ENCODE measurements at regions not wholly inside any gene's neighbourhood (a gene's known extent, or its start where the extent isn't known, plus 50 kb on each side); places are given as distances from the start of the nearest gene placed in this dataset.

DNA sequence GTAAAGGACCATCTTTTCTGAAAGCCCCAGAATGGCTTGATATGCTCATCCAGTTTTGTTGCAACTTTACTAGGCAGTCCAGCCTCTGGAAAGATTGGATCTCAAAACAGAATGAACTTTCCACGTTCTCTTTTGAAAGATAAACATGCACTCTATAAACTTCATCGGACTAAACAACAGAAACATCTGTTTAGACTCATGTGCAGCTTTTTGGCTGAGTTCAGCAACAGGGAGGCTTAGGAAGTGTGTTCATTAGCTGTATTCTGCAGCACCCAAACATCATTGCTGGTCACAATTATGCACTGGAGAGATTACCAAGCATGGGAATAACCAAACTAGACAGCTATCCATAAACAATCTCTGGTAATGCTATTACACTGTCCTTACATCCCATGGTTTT, 180.5 kb downstream of the TENT5A start:
- H3K4me3 ChIP-seq = no peak overlapping the region
- no peaks in the 10 kb centered on the region for H3K9me3 ChIP-seq
- no peaks in the 10 kb centered on the region for H3K36me3 ChIP-seq (ENCODE audit: insufficient read depth in 1 of 2, low read depth in 1 of 2)
- WGBS, 3 donors = 18 to 53% (median 30%) methylated on average over 2 of the region's 2 CpGs
- DNase-seq (no peak), ATAC-seq (no peak)
- H3K4me1 ChIP-seq = no peaks in the 10 kb centered on the region
- TF ChIP-seq, protein P1, sequence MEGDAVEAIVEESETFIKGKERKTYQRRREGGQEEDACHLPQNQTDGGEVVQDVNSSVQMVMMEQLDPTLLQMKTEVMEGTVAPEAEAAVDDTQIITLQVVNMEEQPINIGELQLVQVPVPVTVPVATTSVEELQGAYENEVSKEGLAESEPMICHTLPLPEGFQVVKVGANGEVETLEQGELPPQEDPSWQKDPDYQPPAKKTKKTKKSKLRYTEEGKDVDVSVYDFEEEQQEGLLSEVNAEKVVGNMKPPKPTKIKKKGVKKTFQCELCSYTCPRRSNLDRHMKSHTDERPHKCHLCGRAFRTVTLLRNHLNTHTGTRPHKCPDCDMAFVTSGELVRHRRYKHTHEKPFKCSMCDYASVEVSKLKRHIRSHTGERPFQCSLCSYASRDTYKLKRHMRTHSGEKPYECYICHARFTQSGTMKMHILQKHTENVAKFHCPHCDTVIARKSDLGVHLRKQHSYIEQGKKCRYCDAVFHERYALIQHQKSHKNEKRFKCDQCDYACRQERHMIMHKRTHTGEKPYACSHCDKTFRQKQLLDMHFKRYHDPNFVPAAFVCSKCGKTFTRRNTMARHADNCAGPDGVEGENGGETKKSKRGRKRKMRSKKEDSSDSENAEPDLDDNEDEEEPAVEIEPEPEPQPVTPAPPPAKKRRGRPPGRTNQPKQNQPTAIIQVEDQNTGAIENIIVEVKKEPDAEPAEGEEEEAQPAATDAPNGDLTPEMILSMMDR (IDR thresholded peaks at IDR 0.05) = no peak
- intact Hi-C loops (cut with DNase I) = no loop called here
- H3K27ac ChIP-seq = no peak overlapping the region
- H3K27me3 ChIP-seq (ENCODE audit: insufficient read depth in 3 of 3, low read length in 2 of 3) = no peaks in the 10 kb centered on the region

DNA sequence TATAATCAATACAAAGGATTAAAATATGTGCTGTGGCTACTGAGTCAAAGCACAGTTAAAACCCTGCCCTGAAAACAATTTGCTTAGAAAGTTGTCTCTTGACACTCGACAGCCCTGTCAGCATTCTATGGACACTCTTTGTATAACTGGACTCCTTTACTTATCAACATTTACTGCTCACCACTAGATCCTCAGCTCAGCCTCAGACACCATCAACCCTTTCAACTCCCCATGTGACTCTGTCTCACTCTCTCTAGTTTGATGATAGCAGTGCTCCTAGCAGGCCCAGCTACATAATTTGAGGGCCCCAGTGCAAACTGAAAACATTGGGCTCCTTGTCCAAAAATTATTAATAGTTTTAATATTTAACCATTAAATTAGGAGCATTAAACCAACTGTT, 181.8 kb downstream of the TENT5A start:
- no peaks in the 10 kb centered on the region for H3K36me3 ChIP-seq (ENCODE audit: insufficient read depth in 1 of 2, low read depth in 1 of 2)
- WGBS, 3 donors = 90% methylated on average over 1 of the region's 1 CpG
- TF ChIP-seq, protein P1 (IDR thresholded peaks at IDR 0.05) = no peak
- intact Hi-C loops (cut with DNase I) = no loop called here
- no peak overlapping the region for H3K4me3 ChIP-seq
- no peak for ATAC-seq
- no peaks in the 10 kb centered on the region for H3K9me3 ChIP-seq
- no peak for DNase-seq
- H3K27me3 ChIP-seq (ENCODE audit: insufficient read depth in 3 of 3, low read length in 2 of 3) = no peaks in the 10 kb centered on the region
- H3K4me1 ChIP-seq = no peaks in the 10 kb centered on the region
- no peak overlapping the region for H3K27ac ChIP-seq

DNA sequence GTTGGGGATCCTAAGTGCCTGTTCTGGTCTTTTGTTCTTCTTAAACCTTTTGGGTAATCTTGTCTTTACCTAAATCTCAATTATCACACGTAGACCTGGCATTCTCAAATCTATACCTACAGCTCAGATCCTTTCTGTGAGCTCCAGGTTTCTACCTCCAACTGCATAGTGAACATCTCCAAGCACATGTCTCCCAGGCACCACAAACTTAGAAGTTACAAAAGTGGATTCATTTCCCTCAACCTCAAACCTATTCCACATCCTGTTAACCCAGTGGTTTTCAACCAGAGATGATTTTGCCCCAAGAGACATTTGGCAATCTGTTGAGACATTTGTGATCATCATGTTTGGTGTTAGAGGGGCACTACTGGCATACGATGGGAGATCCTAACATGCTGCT, 183.5 kb downstream of the TENT5A start:
- Histone ChIP-seq H3K4me1 (no peaks in the 10 kb centered on the region), H3K36me3 (ENCODE audit: insufficient read depth in 1 of 2, low read depth in 1 of 2) (no peaks in the 10 kb centered on the region), H3K27ac (no peak overlapping the region), H3K9me3 (no peaks in the 10 kb centered on the region), H3K4me3 (no peak overlapping the region), H3K27me3 (ENCODE audit: insufficient read depth in 3 of 3, low read length in 2 of 3) (no peaks in the 10 kb centered on the region)
- WGBS, 3 donors = 72 to 84% (median 72%) methylated on average over 2 of the region's 2 CpGs
- intact Hi-C loops (cut with DNase I) = no loop called here
- DNase-seq (no peak), ATAC-seq (no peak)
- TF ChIP-seq, protein P1 (IDR thresholded peaks at IDR 0.05) = no peak

DNA sequence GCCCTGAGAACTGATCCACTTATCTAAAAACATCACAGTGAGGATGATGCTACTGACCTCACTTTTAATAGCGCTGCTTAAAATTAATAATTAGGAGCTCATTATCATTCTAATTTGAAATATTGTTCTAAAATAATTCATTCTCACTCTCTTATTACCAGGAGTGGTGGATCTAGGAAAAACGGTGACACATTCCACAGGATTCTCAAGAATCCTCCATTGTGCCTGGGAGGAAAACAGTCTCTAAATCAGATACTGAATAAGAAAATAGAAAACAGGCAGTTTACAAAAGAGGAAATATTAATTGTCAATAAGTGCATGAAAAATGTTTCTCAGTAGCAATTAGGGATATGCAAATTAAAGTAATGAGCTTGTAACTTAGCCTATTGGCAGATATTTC, 187.4 kb downstream of the TENT5A start:
- no peaks in the 10 kb centered on the region for H3K9me3 ChIP-seq
- WGBS, 3 donors = 62 to 81% (median 77%) methylated on average over 2 of the region's 2 CpGs
- no peak overlapping the region for H3K27ac ChIP-seq
- H3K36me3 ChIP-seq (ENCODE audit: insufficient read depth in 1 of 2, low read depth in 1 of 2) = no peaks in the 10 kb centered on the region
- ATAC-seq (no peak), DNase-seq (no peak)
- no peaks in the 10 kb centered on the region for H3K27me3 ChIP-seq (ENCODE audit: insufficient read depth in 3 of 3, low read length in 2 of 3)
- H3K4me1 ChIP-seq = no peaks in the 10 kb centered on the region
- TF ChIP-seq, protein P1 (IDR thresholded peaks at IDR 0.05) = no peak
- H3K4me3 ChIP-seq = no peak overlapping the region
- intact Hi-C loops (cut with DNase I) = no loop called here

DNA sequence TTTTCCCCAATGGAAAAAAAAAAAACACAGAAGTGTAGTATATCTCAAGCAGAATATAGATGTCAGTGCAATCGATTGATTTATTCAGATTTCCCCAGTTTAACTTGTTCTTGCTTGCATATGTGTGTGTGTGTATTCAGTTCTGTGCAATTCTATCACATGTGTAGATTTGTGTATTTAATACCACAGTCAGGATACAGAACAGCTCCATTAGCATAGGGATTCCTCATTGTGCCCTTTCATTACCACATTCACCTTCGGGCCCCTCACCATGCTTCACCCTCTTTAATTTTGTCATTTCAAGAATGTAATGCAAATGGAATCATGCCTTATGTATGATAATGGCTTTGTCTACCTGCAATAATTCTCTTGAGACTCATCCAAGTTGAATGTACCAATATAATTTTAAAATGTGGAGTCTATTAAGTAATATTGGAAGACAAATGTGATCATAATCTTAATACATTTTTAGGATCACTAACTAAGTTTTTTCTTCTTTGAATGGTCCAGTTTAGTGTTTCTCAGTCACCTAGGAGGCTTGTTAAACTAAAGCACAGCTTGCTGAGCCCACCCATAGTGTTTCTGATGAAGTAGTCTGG, 187.9 kb downstream of the TENT5A start:
- DNase-seq (no peak), ATAC-seq (no peak)
- 87 to 90% (median 87%) methylated on average over 2 of the region's 2 CpGs for WGBS, 3 donors
- H3K4me1 ChIP-seq = no peaks in the 10 kb centered on the region
- TF ChIP-seq, protein P1 (IDR thresholded peaks at IDR 0.05) = no peak
- no peaks in the 10 kb centered on the region for H3K27me3 ChIP-seq (ENCODE audit: insufficient read depth in 3 of 3, low read length in 2 of 3)
- no peak overlapping the region for H3K27ac ChIP-seq
- intact Hi-C loops (cut with DNase I) = no loop called here
- H3K9me3 ChIP-seq = no peaks in the 10 kb centered on the region
- no peak overlapping the region for H3K4me3 ChIP-seq
- H3K36me3 ChIP-seq (ENCODE audit: insufficient read depth in 1 of 2, low read depth in 1 of 2) = no peaks in the 10 kb centered on the region

All from psoas muscle (tissue), 7 donors.